Smooth muscle cell (in vitro differentiated cells): ENCODE measurements at regions not wholly inside any gene's neighbourhood (a gene's known extent, or its start where the extent isn't known, plus 50 kb on each side); places are given as distances from the start of the nearest gene placed in this dataset.
"Not testable (repeated sequence)": the region's sequence is repeated elsewhere in the genome, so short reads cannot be mapped to it uniquely, and the experiment has no call there.

Experiments
- DNase-seq: peaks from one replicate; lab custom pipeline; 2025; ENCODE audit not compliant: unreplicated experiment; lab: John Stamatoyannopoulos, UW
- H2AFZ ChIP-seq: fragments of 200-600 bp; sonication (generic); 2 replicates; pipeline ENCODE4 v1.6.0; 2016; ENCODE audit warnings: antibody characterized with exemption, low read depth, mild to moderate bottlenecking
- H3F3A ChIP-seq: fragments of 200-600 bp; sonication (generic); 2 replicates; pipeline ENCODE4 v1.6.0; 2017; ENCODE audit warnings: antibody characterized with exemption, low read depth
- H3K27ac ChIP-seq: fragments of 200-600 bp; sonication (generic); 2 replicates; pipeline ENCODE4 v1.5.1; 2016; ENCODE audit warnings: low read depth, mild to moderate bottlenecking
- H3K27me3 ChIP-seq: fragments of 200-600 bp; sonication (generic); 2 replicates; pipeline ENCODE4 v1.6.1; 2016; ENCODE audit warnings: low read depth, mild to moderate bottlenecking
- H3K36me3 ChIP-seq: fragments of 200-600 bp; sonication (generic); 2 replicates; pipeline ENCODE4 v1.5.1; 2016; ENCODE audit warnings: low read depth
- H3K4me1 ChIP-seq: fragments of 200-600 bp; sonication (generic); 2 replicates; pipeline ENCODE4 v1.5.1; 2016; ENCODE audit warnings: low read depth
- H3K4me2 ChIP-seq: fragments of 200-600 bp; sonication (generic); 2 replicates; pipeline ENCODE4 v1.6.0; 2016; ENCODE audit warnings: mild to moderate bottlenecking
- H3K4me3 ChIP-seq: fragments of 200-600 bp; sonication (generic); 2 replicates; pipeline ENCODE4 v1.5.1; 2016; ENCODE audit warnings: mild to moderate bottlenecking
- H3K79me2 ChIP-seq: fragments of 200-600 bp; sonication (generic); 2 replicates; pipeline ENCODE4 v1.6.0; 2016; ENCODE audit warnings: low read depth, mild to moderate bottlenecking
- H3K9ac ChIP-seq: fragments of 200-600 bp; sonication (generic); 2 replicates; pipeline ENCODE4 v1.6.0; 2016; ENCODE audit warnings: low read depth
- H3K9me3 ChIP-seq: fragments of 200-600 bp; sonication (generic); replicated peaks from 2 replicates; pipeline ENCODE4 v1.5.1; 2016; ENCODE audit warnings: low read depth
- H4K20me1 ChIP-seq: fragments of 200-600 bp; sonication (generic); 2 replicates; pipeline ENCODE4 v1.6.0; 2016; ENCODE audit warnings: low read depth
- WGBS: methylation state at CpG from one replicate; pipeline ENCODE4 v1.1.7; 2016; ENCODE audit warnings: low lambda C conversion rate; 5-methylcytosine and 5-hydroxymethylcytosine counted together
- TF ChIP-seq, protein P1 (sequence below): fragments of 200-600 bp; sonication (generic); IDR thresholded peaks from 2 replicates; pipeline ENCODE4 v1.5.1; 2017; ENCODE audit warnings: borderline replicate concordance, mild to moderate bottlenecking, antibody characterized with exemption; ENCODE audit not compliant: insufficient read depth, poor library complexity, severe bottlenecking

DNA sequence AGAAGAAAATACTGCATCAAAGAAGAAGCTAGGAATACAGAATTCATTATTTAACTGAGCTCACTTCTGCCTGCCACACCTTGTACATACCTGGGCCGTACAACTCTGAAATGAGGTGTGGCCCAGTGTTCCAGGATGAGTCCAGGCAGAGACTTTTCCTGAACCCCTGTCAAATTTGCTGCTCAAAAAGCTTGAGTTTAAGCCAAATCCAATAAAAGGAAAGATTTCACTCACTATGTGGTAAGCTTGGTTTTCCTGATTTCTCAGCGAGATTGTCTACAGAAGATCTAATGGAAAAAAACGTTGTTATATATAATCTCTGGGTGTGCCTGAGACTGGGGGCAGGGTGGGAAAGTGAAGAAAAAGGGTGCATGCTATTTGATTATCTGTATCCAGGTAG lies 72.1 kb upstream of the EGFR start:
- Histone ChIP-seq H3K27ac (peak overlapping the region; percentile 49), H3F3A (no peaks in the 10 kb centered on the region), H3K4me1 (no peaks in the 10 kb centered on the region), H3K9me3 (no peaks in the 10 kb centered on the region), H3K79me2 (no peaks in the 10 kb centered on the region), H4K20me1 (no peaks in the 10 kb centered on the region), H3K36me3 (no peaks in the 10 kb centered on the region), H3K4me2 (no peak overlapping the region), H3K9ac (no peak overlapping the region), H3K27me3 (no peaks in the 10 kb centered on the region), H3K4me3 (no peak overlapping the region), H2AFZ (no peak overlapping the region)
- TF ChIP-seq, protein P1, sequence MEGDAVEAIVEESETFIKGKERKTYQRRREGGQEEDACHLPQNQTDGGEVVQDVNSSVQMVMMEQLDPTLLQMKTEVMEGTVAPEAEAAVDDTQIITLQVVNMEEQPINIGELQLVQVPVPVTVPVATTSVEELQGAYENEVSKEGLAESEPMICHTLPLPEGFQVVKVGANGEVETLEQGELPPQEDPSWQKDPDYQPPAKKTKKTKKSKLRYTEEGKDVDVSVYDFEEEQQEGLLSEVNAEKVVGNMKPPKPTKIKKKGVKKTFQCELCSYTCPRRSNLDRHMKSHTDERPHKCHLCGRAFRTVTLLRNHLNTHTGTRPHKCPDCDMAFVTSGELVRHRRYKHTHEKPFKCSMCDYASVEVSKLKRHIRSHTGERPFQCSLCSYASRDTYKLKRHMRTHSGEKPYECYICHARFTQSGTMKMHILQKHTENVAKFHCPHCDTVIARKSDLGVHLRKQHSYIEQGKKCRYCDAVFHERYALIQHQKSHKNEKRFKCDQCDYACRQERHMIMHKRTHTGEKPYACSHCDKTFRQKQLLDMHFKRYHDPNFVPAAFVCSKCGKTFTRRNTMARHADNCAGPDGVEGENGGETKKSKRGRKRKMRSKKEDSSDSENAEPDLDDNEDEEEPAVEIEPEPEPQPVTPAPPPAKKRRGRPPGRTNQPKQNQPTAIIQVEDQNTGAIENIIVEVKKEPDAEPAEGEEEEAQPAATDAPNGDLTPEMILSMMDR, result no peak
- no peak for DNase-seq
- WGBS, result 70% methylated on average over 3 of the region's 3 CpGs

DNA sequence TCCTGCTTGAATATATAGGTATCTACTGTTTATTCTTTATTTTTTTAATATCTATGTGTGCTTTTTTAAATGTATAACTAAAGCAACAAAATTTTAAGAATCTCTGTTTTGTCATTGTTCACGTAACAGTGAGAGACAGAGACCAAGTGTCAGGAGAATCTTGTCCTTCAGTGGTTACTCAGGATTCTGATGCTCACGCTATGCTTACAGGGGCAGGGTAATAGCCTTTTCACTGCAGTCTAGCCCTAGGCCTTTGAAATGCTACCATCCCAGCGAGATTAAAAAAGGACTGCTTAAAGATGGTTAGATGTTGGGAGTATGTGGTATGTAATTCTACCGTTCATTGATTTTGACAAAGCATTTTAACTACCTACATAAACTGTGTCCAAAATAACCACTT lies 71.6 kb upstream of the EGFR start:
- Histone ChIP-seq H3K9me3 (no peaks in the 10 kb centered on the region), H3K4me2 (no peak overlapping the region), H3K9ac (no peak overlapping the region), H3F3A (no peaks in the 10 kb centered on the region), H4K20me1 (no peaks in the 10 kb centered on the region), H3K79me2 (no peaks in the 10 kb centered on the region), H3K4me1 (no peaks in the 10 kb centered on the region), H2AFZ (no peak overlapping the region), H3K27ac (no peak overlapping the region), H3K36me3 (no peaks in the 10 kb centered on the region), H3K27me3 (no peaks in the 10 kb centered on the region), H3K4me3 (no peak overlapping the region)
- DNase-seq, result no peak
- 86% methylated on average over 4 of the region's 4 CpGs for WGBS
- TF ChIP-seq, protein P1, result no peak

DNA sequence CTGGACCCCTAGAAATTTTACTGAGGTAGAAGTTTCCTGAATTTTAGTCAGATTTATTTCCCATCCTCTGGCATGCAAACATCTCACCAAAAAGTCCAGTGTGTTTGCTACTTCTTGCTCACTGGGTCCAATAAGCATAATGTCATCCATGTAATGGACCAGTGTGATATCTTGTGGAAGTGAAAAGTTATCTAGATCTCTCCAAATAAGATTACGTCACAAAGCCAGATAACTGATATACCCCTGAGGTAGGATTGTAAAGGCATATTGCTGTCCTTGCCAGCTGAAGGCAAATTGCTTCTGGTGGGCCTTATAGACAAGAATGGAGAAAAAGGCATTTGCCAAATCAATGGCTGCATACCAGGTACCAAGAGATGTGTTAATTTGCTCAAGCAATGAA lies 69.3 kb upstream of the EGFR start:
- not testable (repeated sequence) for H3K4me3 ChIP-seq, DNase-seq, H3K36me3 ChIP-seq, H3F3A ChIP-seq, H3K27me3 ChIP-seq, H3K79me2 ChIP-seq, H3K4me1 ChIP-seq, H4K20me1 ChIP-seq, H3K9ac ChIP-seq, H3K9me3 ChIP-seq, H3K27ac ChIP-seq, H3K4me2 ChIP-seq, H2AFZ ChIP-seq
- 91% methylated on average over 1 of the region's 1 CpG for WGBS

DNA sequence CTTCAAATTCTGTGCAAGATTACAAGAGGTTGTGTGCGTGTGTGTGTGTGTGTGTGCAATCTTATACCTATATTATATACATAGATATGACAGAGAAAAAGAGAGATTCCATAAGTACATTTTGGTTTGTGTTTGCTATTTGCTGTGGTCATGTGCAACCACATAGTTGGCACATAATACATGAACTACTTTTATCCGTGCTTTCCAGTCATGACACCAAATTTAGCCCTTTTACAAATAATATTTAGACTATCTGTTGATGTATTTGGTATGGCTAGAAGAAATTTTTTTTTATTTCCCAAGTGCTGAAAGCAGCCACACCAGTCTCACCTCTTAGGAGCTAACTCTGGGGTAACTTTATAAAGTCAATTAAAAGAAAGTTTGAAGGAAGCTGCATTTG lies 63.5 kb upstream of the EGFR start:
- Histone ChIP-seq H3K4me3 (no peak overlapping the region), H4K20me1 (no peaks in the 10 kb centered on the region), H2AFZ (no peak overlapping the region), H3K27ac (no peak overlapping the region), H3K9ac (no peak overlapping the region), H3K9me3 (no peaks in the 10 kb centered on the region), H3K79me2 (no peaks in the 10 kb centered on the region), H3K4me2 (no peak overlapping the region), H3K4me1 (no peaks in the 10 kb centered on the region), H3K27me3 (no peaks in the 10 kb centered on the region), H3F3A (no peaks in the 10 kb centered on the region), H3K36me3 (no peaks in the 10 kb centered on the region)
- 87% methylated on average over 2 of the region's 2 CpGs for WGBS
- no peak for DNase-seq
- TF ChIP-seq, protein P1, result no peak
